ENCODE measurements at regions not wholly inside any gene's neighbourhood (a gene's known extent, or its start where the extent isn't known, plus 50 kb on each side); places are given as distances from the start of the nearest gene placed in this dataset.

- no peaks in the 10 kb centered on the region for H3K36me3 ChIP-seq (ENCODE audit: control insufficient read depth in 2 of 3, insufficient read depth in 3 of 3, low read length in 3 of 3)
- no peaks in the 10 kb centered on the region for H3K4me1 ChIP-seq (ENCODE audit: control insufficient read depth in 2 of 3, insufficient read depth in 2 of 3, low read depth in 1 of 3, low read length in 3 of 3)
- no peak overlapping the region for H3K27ac ChIP-seq (ENCODE audit: low read depth in 2 of 2, low read length in 2 of 2)
- DNase-seq = no peak
- H3K9ac ChIP-seq (ENCODE audit: low read length in 3 of 3) = no peak overlapping the region
- TF ChIP-seq CTCF (IDR thresholded peaks at IDR 0.05; ENCODE audit: borderline replicate concordance, extremely low read depth, insufficient read depth) = no peak
- H3K4me3 ChIP-seq (ENCODE audit: low read length in 3 of 3) = no peak overlapping the region
- no peaks in the 10 kb centered on the region for H3K9me3 ChIP-seq (ENCODE audit: control insufficient read depth in 2 of 3, insufficient read depth in 1 of 3, low read length in 3 of 3)
- intact Hi-C loops (cut with DNase I) = no loop called here
- no peaks in the 10 kb centered on the region for H3K27me3 ChIP-seq (ENCODE audit: control insufficient read depth, insufficient read depth, low read length)
- no peak for FAIRE-seq
Measured at GRCh38 chr5:89827960-89828359, 581.6 kb downstream of the CETN3 start.

- H3K9ac ChIP-seq (ENCODE audit: low read length in 3 of 3) = no peak overlapping the region
- no peaks in the 10 kb centered on the region for H3K36me3 ChIP-seq (ENCODE audit: control insufficient read depth in 2 of 3, insufficient read depth in 3 of 3, low read length in 3 of 3)
- no peaks in the 10 kb centered on the region for H3K4me1 ChIP-seq (ENCODE audit: control insufficient read depth in 2 of 3, insufficient read depth in 2 of 3, low read depth in 1 of 3, low read length in 3 of 3)
- FAIRE-seq = no peak
- DNase-seq = no peak
- H3K27me3 ChIP-seq (ENCODE audit: control insufficient read depth, insufficient read depth, low read length) = no peaks in the 10 kb centered on the region
- TF ChIP-seq CTCF (IDR thresholded peaks at IDR 0.05; ENCODE audit: borderline replicate concordance, extremely low read depth, insufficient read depth) = no peak
- no peak overlapping the region for H3K27ac ChIP-seq (ENCODE audit: low read depth in 2 of 2, low read length in 2 of 2)
- H3K4me3 ChIP-seq (ENCODE audit: low read length in 3 of 3) = no peak overlapping the region
- intact Hi-C loops (cut with DNase I) = no loop called here
- H3K9me3 ChIP-seq (ENCODE audit: control insufficient read depth in 2 of 3, insufficient read depth in 1 of 3, low read length in 3 of 3) = no peaks in the 10 kb centered on the region
Measured at GRCh38 chr5:89827359-89827758, 582.2 kb downstream of the CETN3 start.

DNA sequence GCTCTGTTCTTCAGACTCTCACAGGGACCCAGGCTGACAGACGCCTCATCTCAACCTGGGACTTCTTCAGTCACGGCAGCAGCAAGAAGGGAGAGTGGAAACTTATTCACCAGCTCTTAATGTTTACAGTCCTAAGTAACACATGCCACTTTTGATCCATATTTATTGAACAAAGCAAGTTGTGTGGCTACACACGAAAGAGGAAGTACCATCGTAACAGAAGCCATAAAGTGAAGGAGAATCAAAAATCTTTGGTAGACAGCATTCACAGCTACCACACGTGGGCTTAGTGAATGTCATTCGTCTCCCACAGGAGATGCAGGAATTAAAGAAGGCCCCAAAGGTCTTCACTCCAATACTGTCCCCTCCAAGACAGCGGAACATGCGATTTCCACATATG lies 582.6 kb downstream of the CETN3 start:
- H3K27me3 ChIP-seq (ENCODE audit: control insufficient read depth, insufficient read depth, low read length) = no peaks in the 10 kb centered on the region
- TF ChIP-seq CTCF (IDR thresholded peaks at IDR 0.05; ENCODE audit: borderline replicate concordance, extremely low read depth, insufficient read depth) = no peak
- H3K4me1 ChIP-seq (ENCODE audit: control insufficient read depth in 2 of 3, insufficient read depth in 2 of 3, low read depth in 1 of 3, low read length in 3 of 3) = no peaks in the 10 kb centered on the region
- DNase-seq (no peak), FAIRE-seq (no peak)
- no peaks in the 10 kb centered on the region for H3K9me3 ChIP-seq (ENCODE audit: control insufficient read depth in 2 of 3, insufficient read depth in 1 of 3, low read length in 3 of 3)
- intact Hi-C loops (cut with DNase I) = no loop called here
- H3K36me3 ChIP-seq (ENCODE audit: control insufficient read depth in 2 of 3, insufficient read depth in 3 of 3, low read length in 3 of 3) = no peaks in the 10 kb centered on the region
- no peak overlapping the region for H3K4me3 ChIP-seq (ENCODE audit: low read length in 3 of 3)
- H3K9ac ChIP-seq (ENCODE audit: low read length in 3 of 3) = no peak overlapping the region
- no peak overlapping the region for H3K27ac ChIP-seq (ENCODE audit: low read depth in 2 of 2, low read length in 2 of 2)

DNA sequence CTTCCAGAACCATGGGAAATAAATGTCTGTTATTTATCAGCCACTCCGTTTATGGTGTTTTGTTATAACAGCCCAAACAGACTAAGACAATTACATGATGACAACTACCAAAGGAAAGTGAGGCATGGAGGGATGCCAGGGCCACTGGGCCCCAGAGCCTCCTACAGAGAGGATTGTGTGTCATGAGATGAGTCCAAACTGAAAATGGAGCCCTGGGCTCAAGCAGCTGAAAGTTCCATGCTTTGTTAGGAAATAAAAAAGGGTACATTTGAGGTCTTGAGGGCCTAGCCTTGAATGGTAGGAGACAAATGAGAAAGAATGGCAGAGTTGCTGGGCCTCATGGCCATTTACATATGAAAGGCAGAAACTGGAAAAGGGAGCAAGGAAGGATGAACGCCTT lies 586.5 kb downstream of the CETN3 start:
- no peak for FAIRE-seq
- intact Hi-C loops (cut with DNase I) = no loop called here
- Histone ChIP-seq H3K9ac (ENCODE audit: low read length in 3 of 3) (no peak overlapping the region), H3K27ac (ENCODE audit: low read depth in 2 of 2, low read length in 2 of 2) (no peak overlapping the region), H3K4me1 (ENCODE audit: control insufficient read depth in 2 of 3, insufficient read depth in 2 of 3, low read depth in 1 of 3, low read length in 3 of 3) (no peaks in the 10 kb centered on the region), H3K4me3 (ENCODE audit: low read length in 3 of 3) (no peak overlapping the region), H3K36me3 (ENCODE audit: control insufficient read depth in 2 of 3, insufficient read depth in 3 of 3, low read length in 3 of 3) (no peaks in the 10 kb centered on the region), H3K27me3 (ENCODE audit: control insufficient read depth, insufficient read depth, low read length) (no peaks in the 10 kb centered on the region), H3K9me3 (ENCODE audit: control insufficient read depth in 2 of 3, insufficient read depth in 1 of 3, low read length in 3 of 3) (no peaks in the 10 kb centered on the region)
- DNase-seq = no peak
- TF ChIP-seq CTCF (IDR thresholded peaks at IDR 0.05; ENCODE audit: borderline replicate concordance, extremely low read depth, insufficient read depth) = no peak
